ENCODE measurements at regions not wholly inside any gene's neighbourhood (a gene's known extent, or its start where the extent isn't known, plus 50 kb on each side); places are given as distances from the start of the nearest gene placed in this dataset.

DNA sequence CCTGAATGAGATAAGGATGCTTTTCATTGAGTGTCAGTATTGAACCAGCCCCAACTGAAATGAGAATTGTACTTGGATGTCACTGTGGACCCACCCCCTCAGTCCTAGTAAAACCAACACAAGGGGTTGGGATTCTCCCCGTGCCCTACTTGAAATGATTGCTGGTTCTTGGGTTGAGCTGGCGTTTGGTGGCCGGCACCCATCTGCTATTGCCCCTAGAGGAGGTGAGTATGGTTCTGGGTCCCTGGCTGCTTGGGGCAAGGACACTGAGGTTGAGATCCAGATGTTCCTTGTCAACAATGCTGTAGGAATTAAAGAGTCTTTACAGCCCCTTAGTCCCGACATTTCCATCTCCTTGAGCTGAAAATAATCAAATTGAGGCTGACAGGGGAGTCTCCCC lies 170.0 kb upstream of the ZNF32 start:
- TF ChIP-seq POLR2A (IDR thresholded peaks at IDR 0.05; ENCODE audit: low read length) (no peak), GATA1 (IDR thresholded peaks at IDR 0.05; ENCODE audit: low read depth, low read length) (no peak)
